Adrenal gland (tissue), 9 donors: ENCODE measurements at regions not wholly inside any gene's neighbourhood (a gene's known extent, or its start where the extent isn't known, plus 50 kb on each side); places are given as distances from the start of the nearest gene placed in this dataset.
"Not testable (repeated sequence)": the region's sequence is repeated elsewhere in the genome, so short reads cannot be mapped to it uniquely, and the experiment has no call there.

Experiments used
- DNase-seq, 7 donors: peaks; one replicate each; pipeline ENCODE4 v3.0.0-alpha.2; 2019 to 2020
- H3K27ac ChIP-seq, 5 donors: fragments of 200-600 bp; sonication (generic) in 4 of 5; 1 replicate in 3 of 5; 2 replicates in 2 of 5; pipeline versions ENCODE4 v1.5.1 to v1.8.0; 2016 to 2020; ENCODE audit warnings: mild to moderate bottlenecking in 1 of 5
- H3K27me3 ChIP-seq: fragments of 200-600 bp; 2 replicates; pipeline ENCODE4 v1.8.0; 2021
- H3K36me3 ChIP-seq, 2 donors: fragments of 200-600 bp; replicated peaks in 1 of 2; 1 replicate in 1 of 2; 2 replicates in 1 of 2; pipeline versions ENCODE4 v1.5.1 to v1.8.0; 2018 to 2022
- H3K4me1 ChIP-seq, 2 donors: fragments of 200-600 bp; replicated peaks in 1 of 2; 1 replicate in 1 of 2; 2 replicates in 1 of 2; pipeline versions ENCODE4 v1.5.1 to v1.8.0; 2018 to 2021
- H3K4me3 ChIP-seq, 4 donors: fragments of 200-600 bp; sonication (generic) in 3 of 4; one replicate each; pipeline ENCODE4 v1.5.1; 2016 to 2018
- H3K9me3 ChIP-seq, 3 donors: fragments of 200-600 bp; sonication (generic) in 1 of 3; replicated peaks in 1 of 3; 1 replicate in 2 of 3; 2 replicates in 1 of 3; pipeline versions ENCODE4 v1.5.1 to v1.8.0; 2016 to 2021
- POLR2A ChIP-seq, 2 donors: fragments of 450-650 bp; IDR thresholded peaks; one replicate each; pipeline ENCODE4 v1.6.1; 2017; ENCODE audit warnings: antibody characterized with exemption in 2 of 2, mild to moderate bottlenecking in 2 of 2, moderate library complexity in 1 of 2
- WGBS, 4 donors: extraction: QIAGEN DNeasy Blood & Tissue Kit in 2 of 4; methylation state at CpG; one replicate each; pipeline versions ENCODE4 v1.1.5 to v1.1.7; 2013 to 2017; 5-methylcytosine and 5-hydroxymethylcytosine counted together
- intact Hi-C, 2 donors: fragments of 100-400 bp; cut with DNase I; formaldehyde crosslinking; loops; one replicate each; pipeline versions ENCODE4 v1.14.1 to v1.15.0; 2022 to 2023
- TF ChIP-seq, protein P1 (sequence below), 6 experiments: fragments of 450-650 bp in 4 of 6; fragments of 200-600 bp in 2 of 6; sonication (generic) in 1 of 6; IDR thresholded peaks; 1 replicate in 5 of 6; 2 replicates in 1 of 6; pipeline versions ENCODE4 v1.5.1 to v1.8.0; 2016 to 2021; ENCODE audit warnings: antibody characterized with exemption in 6 of 6, mild to moderate bottlenecking in 2 of 6, moderate library complexity in 1 of 6
- donor health status: healthy with polysubstance abuse.
- donor health status: Bipolar disorder and iron deficiency.
- donor health status: DM: yes; HTN: yes; CAD: no.
- donor health status: DM: no; HTN: no; CAD: no.
- donor health status: DM: no; HTN: no; CAD: no.

DNA sequence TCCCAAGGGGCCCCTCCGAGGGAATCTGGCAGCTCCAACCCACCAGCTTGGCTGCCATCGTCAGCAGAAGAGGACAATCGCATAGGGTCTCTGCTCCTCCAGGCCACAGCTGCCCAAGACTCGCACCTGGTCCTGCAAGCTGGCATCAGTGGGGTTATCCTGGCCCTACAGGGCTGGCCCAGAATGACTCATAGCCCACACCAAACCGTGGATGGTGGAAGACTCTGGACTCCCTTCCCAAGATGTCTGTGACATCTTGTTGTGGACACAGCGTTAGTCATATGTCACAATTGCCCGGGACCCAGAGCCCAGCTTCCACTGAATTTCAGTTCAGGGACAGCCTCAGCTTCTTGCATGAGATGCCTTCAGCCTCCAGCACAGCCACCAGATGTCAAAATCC, 91.5 kb upstream of the CUX1 start:
- no peak for DNase-seq
- 59 to 63% (median 63%) methylated on average over 6 to 7 of the region's 7 CpGs; no CpG with 5 or more reads in 1 of the 4 donors for WGBS, 4 donors
- Histone ChIP-seq H3K4me1 (no peaks in the 10 kb centered on the region), H3K36me3 (no peaks in the 10 kb centered on the region), H3K9me3 (no peaks in the 10 kb centered on the region), H3K27me3 (no peaks in the 10 kb centered on the region), H3K27ac (no peak overlapping the region), H3K4me3 (no peak overlapping the region)
- TF ChIP-seq POLR2A (IDR thresholded peaks at IDR 0.05): no peak
- TF ChIP-seq, protein P1, sequence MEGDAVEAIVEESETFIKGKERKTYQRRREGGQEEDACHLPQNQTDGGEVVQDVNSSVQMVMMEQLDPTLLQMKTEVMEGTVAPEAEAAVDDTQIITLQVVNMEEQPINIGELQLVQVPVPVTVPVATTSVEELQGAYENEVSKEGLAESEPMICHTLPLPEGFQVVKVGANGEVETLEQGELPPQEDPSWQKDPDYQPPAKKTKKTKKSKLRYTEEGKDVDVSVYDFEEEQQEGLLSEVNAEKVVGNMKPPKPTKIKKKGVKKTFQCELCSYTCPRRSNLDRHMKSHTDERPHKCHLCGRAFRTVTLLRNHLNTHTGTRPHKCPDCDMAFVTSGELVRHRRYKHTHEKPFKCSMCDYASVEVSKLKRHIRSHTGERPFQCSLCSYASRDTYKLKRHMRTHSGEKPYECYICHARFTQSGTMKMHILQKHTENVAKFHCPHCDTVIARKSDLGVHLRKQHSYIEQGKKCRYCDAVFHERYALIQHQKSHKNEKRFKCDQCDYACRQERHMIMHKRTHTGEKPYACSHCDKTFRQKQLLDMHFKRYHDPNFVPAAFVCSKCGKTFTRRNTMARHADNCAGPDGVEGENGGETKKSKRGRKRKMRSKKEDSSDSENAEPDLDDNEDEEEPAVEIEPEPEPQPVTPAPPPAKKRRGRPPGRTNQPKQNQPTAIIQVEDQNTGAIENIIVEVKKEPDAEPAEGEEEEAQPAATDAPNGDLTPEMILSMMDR (IDR thresholded peaks at IDR 0.05): no peak
- intact Hi-C loops: no loop called here

- no peak for DNase-seq
- 94 to 97% (median 95%) methylated on average over 3 to 6 of the region's 6 CpGs for WGBS, 4 donors
- Histone ChIP-seq H3K36me3 (no peaks in the 10 kb centered on the region), H3K4me3 (no peak overlapping the region), H3K9me3 (no peaks in the 10 kb centered on the region), H3K27me3 (no peaks in the 10 kb centered on the region), H3K4me1 (no peaks in the 10 kb centered on the region), H3K27ac (no peak overlapping the region)
- TF ChIP-seq POLR2A (IDR thresholded peaks at IDR 0.05): no peak
- TF ChIP-seq, protein P1 (IDR thresholded peaks at IDR 0.05): no peak
- intact Hi-C loops: no loop called here
Measured at GRCh38 chr7:101727184-101727583, 90.2 kb upstream of the CUX1 start.

- Histone ChIP-seq H3K27ac (no peak overlapping the region), H3K4me3 (no peak overlapping the region), H3K36me3 (no peaks in the 10 kb centered on the region), H3K4me1 (no peaks in the 10 kb centered on the region), H3K9me3 (no peaks in the 10 kb centered on the region), H3K27me3 (no peaks in the 10 kb centered on the region)
- intact Hi-C loops: no loop called here
- DNase-seq: no peak
- WGBS, 4 donors: 86 to 100% (median 91%) methylated on average over 2 to 10 of the region's 10 CpGs
- no peak for TF ChIP-seq POLR2A (IDR thresholded peaks at IDR 0.05)
- TF ChIP-seq, protein P1 (IDR thresholded peaks at IDR 0.05): no peak
Measured at GRCh38 chr7:101728128-101728527, 89.3 kb upstream of the CUX1 start.

DNA sequence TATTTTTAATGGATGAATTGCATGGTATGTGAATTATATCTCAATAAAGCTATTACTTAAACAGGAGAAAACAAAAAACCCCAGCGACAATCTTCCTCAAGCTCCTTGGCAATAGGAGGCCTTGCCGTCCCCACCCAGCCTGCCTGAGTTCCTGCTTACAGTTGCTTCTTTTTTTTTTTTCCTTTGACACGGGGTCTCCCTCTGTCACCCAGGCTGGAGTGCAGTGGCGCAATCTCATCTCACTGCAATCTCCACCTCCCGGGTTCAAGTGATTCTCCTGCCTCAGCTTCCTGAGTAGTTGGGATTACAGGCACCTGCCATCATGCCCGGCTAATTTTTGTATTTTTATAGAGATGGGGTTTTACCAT, 88.6 kb upstream of the CUX1 start:
- H3K4me3 ChIP-seq, H3K9me3 ChIP-seq, H3K4me1 ChIP-seq, H3K36me3 ChIP-seq, H3K27me3 ChIP-seq, intact Hi-C loops: not testable (repeated sequence)
- 65 to 78% (median 73%) methylated on average over 6 of the region's 6 CpGs for WGBS, 4 donors
- H3K27ac ChIP-seq: peak overlapping the region in 3 of 5 donors; percentile 51 to 75 (median 73)
- peak in 1 of 7 donors; percentile 29 for DNase-seq

- WGBS, 4 donors: 43 to 63% (median 54%) methylated on average over 3 to 15 of the region's 15 CpGs
- peak; percentile 1 to 57 for TF ChIP-seq POLR2A (IDR thresholded peaks at IDR 0.05)
- TF ChIP-seq, protein P1 (IDR thresholded peaks at IDR 0.05): no peak
- DNase-seq: peak; percentile 55 to 95 (median 87)
- Histone ChIP-seq H3K9me3 (no peaks in the 10 kb centered on the region), H3K36me3 (no peaks in the 10 kb centered on the region), H3K4me1 (peaks cover 3% of the 10 kb centered on the region in 2 donors), H3K4me3 (no peak overlapping the region), H3K27me3 (no peaks in the 10 kb centered on the region), H3K27ac (peak overlapping the region in 4 of 5 donors; percentile 36 to 75 (median 62))
- intact Hi-C loops: no loop called here
Measured at GRCh38 chr7:101729241-101729883, 88.1 kb upstream of the CUX1 start.
